ENCODE measurements at regions not wholly inside any gene's neighbourhood (a gene's known extent, or its start where the extent isn't known, plus 50 kb on each side); places are given as distances from the start of the nearest gene placed in this dataset.

- TF ChIP-seq, protein P1, sequence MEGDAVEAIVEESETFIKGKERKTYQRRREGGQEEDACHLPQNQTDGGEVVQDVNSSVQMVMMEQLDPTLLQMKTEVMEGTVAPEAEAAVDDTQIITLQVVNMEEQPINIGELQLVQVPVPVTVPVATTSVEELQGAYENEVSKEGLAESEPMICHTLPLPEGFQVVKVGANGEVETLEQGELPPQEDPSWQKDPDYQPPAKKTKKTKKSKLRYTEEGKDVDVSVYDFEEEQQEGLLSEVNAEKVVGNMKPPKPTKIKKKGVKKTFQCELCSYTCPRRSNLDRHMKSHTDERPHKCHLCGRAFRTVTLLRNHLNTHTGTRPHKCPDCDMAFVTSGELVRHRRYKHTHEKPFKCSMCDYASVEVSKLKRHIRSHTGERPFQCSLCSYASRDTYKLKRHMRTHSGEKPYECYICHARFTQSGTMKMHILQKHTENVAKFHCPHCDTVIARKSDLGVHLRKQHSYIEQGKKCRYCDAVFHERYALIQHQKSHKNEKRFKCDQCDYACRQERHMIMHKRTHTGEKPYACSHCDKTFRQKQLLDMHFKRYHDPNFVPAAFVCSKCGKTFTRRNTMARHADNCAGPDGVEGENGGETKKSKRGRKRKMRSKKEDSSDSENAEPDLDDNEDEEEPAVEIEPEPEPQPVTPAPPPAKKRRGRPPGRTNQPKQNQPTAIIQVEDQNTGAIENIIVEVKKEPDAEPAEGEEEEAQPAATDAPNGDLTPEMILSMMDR (IDR thresholded peaks at IDR 0.05), result no peak
- DNase-seq (no peak), ATAC-seq (no peak)
- no peaks in the 10 kb centered on the region for H3K27me3 ChIP-seq
- H3K4me3 ChIP-seq, result no peak overlapping the region
- intact Hi-C loops (cut with DNase I), result no loop called here
- H3K27ac ChIP-seq, result no peak overlapping the region
- H3K9me3 ChIP-seq, result no peaks in the 10 kb centered on the region
- H3K36me3 ChIP-seq, result no peaks in the 10 kb centered on the region
- no peaks in the 10 kb centered on the region for H3K4me1 ChIP-seq
Observed at GRCh38 chr10:105707603-105708002, 1066.5 kb downstream of the SORCS3 start.

- intact Hi-C loops (cut with DNase I), result no loop called here
- no peaks in the 10 kb centered on the region for H3K27me3 ChIP-seq
- DNase-seq (no peak), ATAC-seq (peak; percentile 83)
- no peaks in the 10 kb centered on the region for H3K36me3 ChIP-seq
- no peak overlapping the region for H3K27ac ChIP-seq
- no peaks in the 10 kb centered on the region for H3K4me1 ChIP-seq
- no peaks in the 10 kb centered on the region for H3K9me3 ChIP-seq
- TF ChIP-seq, protein P1 (IDR thresholded peaks at IDR 0.05), result no peak
- H3K4me3 ChIP-seq, result no peak overlapping the region
Observed at GRCh38 chr10:105706281-105707026, 1065.4 kb downstream of the SORCS3 start.

- no peak for DNase-seq
- no peak overlapping the region for H3K27ac ChIP-seq
- intact Hi-C loops (cut with DNase I), result no loop called here
- no peaks in the 10 kb centered on the region for H3K4me1 ChIP-seq
- no peaks in the 10 kb centered on the region for H3K27me3 ChIP-seq
- H3K36me3 ChIP-seq, result no peaks in the 10 kb centered on the region
- TF ChIP-seq, protein P1 (IDR thresholded peaks at IDR 0.05), result no peak
- no peak for ATAC-seq
- no peak overlapping the region for H3K4me3 ChIP-seq
- H3K9me3 ChIP-seq, result no peaks in the 10 kb centered on the region
Observed at GRCh38 chr10:105702211-105702610, 1061.1 kb downstream of the SORCS3 start.

DNA sequence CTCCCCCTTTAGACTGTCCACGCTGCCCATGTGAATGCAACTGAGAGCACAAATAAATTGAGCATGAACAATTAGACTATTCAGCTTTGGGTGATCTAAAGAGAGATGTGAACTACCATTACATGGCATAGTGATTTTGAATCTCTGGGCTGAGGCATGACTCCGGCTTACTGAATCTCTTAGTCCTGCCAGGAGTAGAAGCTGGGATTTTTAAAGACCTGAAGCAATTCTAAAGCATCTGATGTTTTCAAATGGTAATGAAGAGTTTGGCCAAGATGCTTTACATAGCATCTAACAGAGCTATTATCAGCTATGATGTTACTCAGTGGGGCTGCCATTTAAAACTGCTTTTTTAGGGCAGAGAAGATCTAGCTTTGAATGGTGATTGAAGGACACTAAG lies 1059.1 kb downstream of the SORCS3 start:
- Histone ChIP-seq H3K4me1 (no peaks in the 10 kb centered on the region), H3K27me3 (no peaks in the 10 kb centered on the region), H3K9me3 (no peaks in the 10 kb centered on the region), H3K4me3 (no peak overlapping the region), H3K36me3 (no peaks in the 10 kb centered on the region), H3K27ac (no peak overlapping the region)
- ATAC-seq, result no peak
- intact Hi-C loops (cut with DNase I), result no loop called here
- no peak for DNase-seq
- TF ChIP-seq, protein P1 (IDR thresholded peaks at IDR 0.05), result no peak

- Histone ChIP-seq H3K4me3 (no peak overlapping the region), H3K36me3 (no peaks in the 10 kb centered on the region), H3K27me3 (no peaks in the 10 kb centered on the region), H3K27ac (no peak overlapping the region), H3K9me3 (no peaks in the 10 kb centered on the region), H3K4me1 (no peaks in the 10 kb centered on the region)
- intact Hi-C loops (cut with DNase I), result no loop called here
- TF ChIP-seq, protein P1 (IDR thresholded peaks at IDR 0.05), result no peak
- DNase-seq, result no peak
- no peak for ATAC-seq
Observed at GRCh38 chr10:105699504-105699903, 1058.4 kb downstream of the SORCS3 start.

GRCh38 chr10:105698592-105698991 lies 1057.5 kb downstream of the SORCS3 start:
- H3K4me1 ChIP-seq, result no peaks in the 10 kb centered on the region
- H3K4me3 ChIP-seq, result no peak overlapping the region
- ATAC-seq (no peak), DNase-seq (no peak)
- H3K9me3 ChIP-seq, result no peaks in the 10 kb centered on the region
- H3K27ac ChIP-seq, result no peak overlapping the region
- H3K27me3 ChIP-seq, result no peaks in the 10 kb centered on the region
- H3K36me3 ChIP-seq, result no peaks in the 10 kb centered on the region
- intact Hi-C loops (cut with DNase I), result no loop called here
- TF ChIP-seq, protein P1 (IDR thresholded peaks at IDR 0.05), result no peak
